ENCODE measurements at regions not wholly inside any gene's neighbourhood (a gene's known extent, or its start where the extent isn't known, plus 50 kb on each side); places are given as distances from the start of the nearest gene placed in this dataset.

GRCh38 chr2:62565309-62565908, 59.4 kb upstream of the TMEM17 start:
- Histone ChIP-seq H3K36me3 (no peaks in the 10 kb centered on the region), H3K4me1 (ENCODE audit: low read depth) (peaks cover 6% of the 10 kb centered on the region), H3K27ac (no peak overlapping the region), H3K9me3 (ENCODE audit: low read depth) (no peaks in the 10 kb centered on the region), H3K4me3 (no peak overlapping the region), H3K27me3 (peaks cover 2% of the 10 kb centered on the region)
- no peak for TF ChIP-seq CTCF (IDR thresholded peaks at IDR 0.05; ENCODE audit: low read depth, low read length)
- no peak for DNase-seq (ENCODE audit: low read depth in 1 of 2, low spot score in 1 of 2)

GRCh38 chr2:62564380-62565137, 58.6 kb upstream of the TMEM17 start:
- Histone ChIP-seq H3K27ac (no peak overlapping the region), H3K9me3 (ENCODE audit: low read depth) (no peaks in the 10 kb centered on the region)
- no peak for DNase-seq (ENCODE audit: low read depth in 1 of 2, low spot score in 1 of 2)

GRCh38 chr2:62561586-62561985, 55.6 kb upstream of the TMEM17 start:
- no peak for TF ChIP-seq CTCF (IDR thresholded peaks at IDR 0.05; ENCODE audit: low read depth, low read length)
- Histone ChIP-seq H3K36me3 (no peaks in the 10 kb centered on the region), H3K4me1 (ENCODE audit: low read depth) (no peaks in the 10 kb centered on the region), H3K27me3 (no peaks in the 10 kb centered on the region), H3K27ac (no peak overlapping the region), H3K9me3 (ENCODE audit: low read depth) (no peaks in the 10 kb centered on the region), H3K4me3 (no peak overlapping the region)
- DNase-seq (ENCODE audit: low read depth in 1 of 2, low spot score in 1 of 2), result no peak

More at GRCh38 chr2:62564380-62565137, 58.6 kb upstream of the TMEM17 start:
- Histone ChIP-seq H3K4me1 (ENCODE audit: low read depth) (no peaks in the 10 kb centered on the region), H3K4me3 (no peak overlapping the region), H3K36me3 (no peaks in the 10 kb centered on the region), H3K27me3 (no peaks in the 10 kb centered on the region)
- no peak for TF ChIP-seq CTCF (IDR thresholded peaks at IDR 0.05; ENCODE audit: low read depth, low read length)

GRCh38 chr2:62559582-62559981, 53.6 kb upstream of the TMEM17 start:
- no peak for TF ChIP-seq CTCF (IDR thresholded peaks at IDR 0.05; ENCODE audit: low read depth, low read length)
- DNase-seq (ENCODE audit: low read depth in 1 of 2, low spot score in 1 of 2), result no peak

GRCh38 chr2:62558743-62559142, 52.7 kb upstream of the TMEM17 start:
- no peak for TF ChIP-seq CTCF (IDR thresholded peaks at IDR 0.05; ENCODE audit: low read depth, low read length)
- H3K27ac ChIP-seq, result no peak overlapping the region
- no peaks in the 10 kb centered on the region for H3K27me3 ChIP-seq
- H3K9me3 ChIP-seq (ENCODE audit: low read depth), result no peaks in the 10 kb centered on the region
- DNase-seq (ENCODE audit: low read depth in 1 of 2, low spot score in 1 of 2), result no peak
- no peaks in the 10 kb centered on the region for H3K4me1 ChIP-seq (ENCODE audit: low read depth)
- H3K36me3 ChIP-seq, result no peaks in the 10 kb centered on the region
- H3K4me3 ChIP-seq, result no peak overlapping the region

More at GRCh38 chr2:62559582-62559981, 53.6 kb upstream of the TMEM17 start:
- H3K4me1 ChIP-seq (ENCODE audit: low read depth), result no peaks in the 10 kb centered on the region
- no peaks in the 10 kb centered on the region for H3K36me3 ChIP-seq
- no peaks in the 10 kb centered on the region for H3K27me3 ChIP-seq
- H3K4me3 ChIP-seq, result no peak overlapping the region
- H3K27ac ChIP-seq, result no peak overlapping the region
- no peaks in the 10 kb centered on the region for H3K9me3 ChIP-seq (ENCODE audit: low read depth)

Data from cardiac muscle cell (in vitro differentiated cells and primary cell).